ENCODE measurements at regions not wholly inside any gene's neighbourhood (a gene's known extent, or its start where the extent isn't known, plus 50 kb on each side); places are given as distances from the start of the nearest gene placed in this dataset.
A peak's percentile ranks its signal among the peaks of the same experiment; 100 is the strongest.

DNA sequence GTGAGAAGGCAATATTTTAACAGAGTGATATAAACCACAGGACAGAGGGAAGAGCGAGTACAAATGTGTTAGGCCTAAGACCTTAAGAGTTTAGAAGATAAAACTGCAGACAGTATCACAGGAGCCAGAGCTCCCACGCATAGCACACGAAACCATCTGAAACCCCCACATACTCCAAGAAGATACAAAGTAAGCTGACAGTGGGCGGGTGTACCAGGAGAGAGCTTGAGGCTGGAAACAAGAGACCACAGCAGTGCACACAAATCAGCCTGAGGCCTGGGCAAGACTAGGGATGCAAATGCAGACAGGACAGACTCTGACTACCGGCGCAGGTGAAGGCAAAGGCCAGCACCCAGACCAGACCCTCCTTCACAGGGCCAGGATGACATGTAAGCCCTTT is 54.1 kb upstream of the ARHGAP24 start:
- DNase-seq = no peak
- H3K27ac ChIP-seq = no peak overlapping the region
- no peak for TF ChIP-seq POLR2A (IDR thresholded peaks at IDR 0.05)
- no peak for TF ChIP-seq CTCF (IDR thresholded peaks at IDR 0.05 in 4 of 5, conservative IDR thresholded peaks at IDR 0.05 in 1 of 5)
- H3K4me1 ChIP-seq = peaks cover 3 to 15% of the 10 kb centered on the region in 2 donors
- no peak for ATAC-seq
- intact Hi-C loops (cut with DNase I; ENCODE audit: low total_unique reads) (no loop called here), in situ Hi-C loops (cut with MboI; ENCODE audit: low sequenced_read_pairs in 4 of 4) (no loop called here)
- no peaks in the 10 kb centered on the region for H3K36me3 ChIP-seq
- no peaks in the 10 kb centered on the region for H3K9me3 ChIP-seq
- no peak overlapping the region for H3K4me3 ChIP-seq
- no peaks in the 10 kb centered on the region for H3K27me3 ChIP-seq

- peak in 1 of 2 donors; percentile 58 for ATAC-seq
- Histone ChIP-seq H3K9me3 (no peaks in the 10 kb centered on the region), H3K4me3 (no peak overlapping the region), H3K4me1 (peaks cover 6 to 21% of the 10 kb centered on the region in 2 donors), H3K36me3 (no peaks in the 10 kb centered on the region), H3K27ac (peak overlapping the region in 1 of 4 donors; percentile 30), H3K27me3 (no peaks in the 10 kb centered on the region)
- in situ Hi-C loops (cut with MboI; ENCODE audit: low sequenced_read_pairs in 4 of 4) (no loop called here), intact Hi-C loops (cut with DNase I; ENCODE audit: low total_unique reads) (no loop called here)
- TF ChIP-seq CTCF (IDR thresholded peaks at IDR 0.05 in 4 of 5, conservative IDR thresholded peaks at IDR 0.05 in 1 of 5) = no peak
- TF ChIP-seq POLR2A (IDR thresholded peaks at IDR 0.05) = no peak
- no peak for DNase-seq
These were observed 51.5 kb upstream of the ARHGAP24 start for GRCh38 chr4:85423431-85423830.
